ENCODE measurements at regions not wholly inside any gene's neighbourhood (a gene's known extent, or its start where the extent isn't known, plus 50 kb on each side); places are given as distances from the start of the nearest gene placed in this dataset.

DNA sequence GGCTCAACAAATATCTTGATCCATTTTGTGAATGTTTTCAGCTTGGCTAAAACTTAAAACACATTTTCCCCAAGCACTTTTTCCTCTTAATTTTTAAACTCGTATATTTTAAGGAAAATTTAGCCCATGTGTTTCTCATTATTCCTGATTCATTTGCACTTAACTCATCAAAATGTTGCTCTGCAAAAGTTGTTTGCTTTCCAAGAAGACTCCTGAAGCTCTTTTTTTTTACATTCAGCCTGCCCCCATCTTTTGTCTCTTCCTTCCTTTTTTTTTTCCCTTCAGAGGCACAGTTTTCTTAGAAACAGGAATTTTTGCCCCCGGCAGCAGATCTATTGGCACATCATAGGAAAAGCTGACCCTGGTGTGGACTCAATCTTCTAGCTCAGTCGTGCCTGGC, 155.0 kb upstream of the SALL1 start:
- no peaks in the 10 kb centered on the region for H3K36me3 Mint-ChIP-seq (ENCODE audit: insufficient read depth)
- no peaks in the 10 kb centered on the region for H3K9me3 Mint-ChIP-seq (ENCODE audit: low read depth)
- DNase-seq (ENCODE audit: low spot score, unreplicated experiment), result no peak
- H3K4me3 Mint-ChIP-seq (ENCODE audit: low read depth), result no peak overlapping the region
- no peaks in the 10 kb centered on the region for H3K4me1 Mint-ChIP-seq (ENCODE audit: low read depth)
- no peak overlapping the region for H3K27ac Mint-ChIP-seq
- no peak for TF ChIP-seq CTCF (IDR thresholded peaks at IDR 0.05; ENCODE audit: unreplicated experiment)
- H3K27me3 Mint-ChIP-seq, result peaks cover 37% of the 10 kb centered on the region

DNA sequence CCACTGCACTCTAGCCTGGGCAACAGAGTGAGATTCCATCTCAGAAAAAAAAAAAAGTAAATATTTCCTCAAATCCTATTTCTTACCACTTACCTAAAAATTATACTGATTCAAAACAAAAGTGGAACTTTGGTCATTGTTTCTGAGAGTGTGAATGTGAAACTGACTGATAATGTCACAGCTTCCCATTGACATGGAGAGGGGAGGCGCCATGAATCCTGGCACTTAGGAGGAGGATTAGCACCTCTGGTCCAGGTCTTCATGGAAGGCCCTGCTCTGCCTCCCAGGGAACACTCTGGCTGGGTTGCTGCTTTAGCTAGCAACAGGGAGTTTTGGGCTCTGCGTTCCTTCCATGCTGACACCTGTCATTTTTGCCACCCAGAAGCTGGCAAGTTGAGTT, 154.3 kb upstream of the SALL1 start:
- Mint-ChIP-seq H3K27me3 (peaks cover 37% of the 10 kb centered on the region), H3K27ac (no peak overlapping the region), H3K4me1 (ENCODE audit: low read depth) (no peaks in the 10 kb centered on the region), H3K9me3 (ENCODE audit: low read depth) (no peaks in the 10 kb centered on the region), H3K4me3 (ENCODE audit: low read depth) (no peak overlapping the region), H3K36me3 (ENCODE audit: insufficient read depth) (no peaks in the 10 kb centered on the region)
- no peak for TF ChIP-seq CTCF (IDR thresholded peaks at IDR 0.05; ENCODE audit: unreplicated experiment)
- no peak for DNase-seq (ENCODE audit: low spot score, unreplicated experiment)

DNA sequence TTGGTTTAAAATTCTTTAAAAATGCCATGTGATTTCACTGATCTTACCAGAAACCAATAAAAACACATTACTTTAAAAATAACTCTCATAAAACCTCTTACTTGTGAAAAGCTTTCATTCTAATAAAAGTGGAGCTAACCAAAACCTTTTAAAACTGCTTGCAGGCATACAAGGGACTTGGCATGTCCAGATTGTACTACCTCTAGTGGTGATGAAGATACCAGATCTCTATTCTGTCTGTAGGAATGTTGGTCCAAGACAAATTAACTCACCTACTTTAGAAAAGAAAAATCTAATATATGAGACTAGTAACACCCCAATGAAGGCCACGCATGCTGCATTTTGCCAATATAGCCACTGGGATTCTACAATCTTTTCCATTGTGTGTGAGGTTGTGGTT, 151.0 kb upstream of the SALL1 start:
- H3K9me3 Mint-ChIP-seq (ENCODE audit: low read depth), result peaks cover 4% of the 10 kb centered on the region
- no peaks in the 10 kb centered on the region for H3K4me1 Mint-ChIP-seq (ENCODE audit: low read depth)

DNA sequence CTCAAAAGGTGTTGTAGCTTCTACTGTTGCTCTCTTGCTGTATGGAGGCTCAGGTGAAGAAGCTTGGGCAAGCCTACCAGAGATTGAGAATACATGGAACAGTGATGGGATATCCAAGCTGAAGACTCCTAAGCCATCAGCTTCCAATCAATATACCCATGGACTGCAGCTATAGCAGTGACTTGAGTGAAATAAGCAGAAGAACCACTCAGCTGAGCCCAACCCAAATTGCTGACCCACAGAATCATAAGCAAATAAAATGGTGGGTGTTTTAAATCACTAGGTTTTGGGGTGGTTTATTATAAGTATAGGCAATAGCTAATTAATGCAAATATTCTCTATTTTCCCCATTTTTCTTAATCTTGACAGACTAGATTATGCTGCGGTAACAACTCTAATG, 147.7 kb upstream of the SALL1 start:
- no peak for TF ChIP-seq CTCF (IDR thresholded peaks at IDR 0.05; ENCODE audit: unreplicated experiment)
- H3K9me3 Mint-ChIP-seq (ENCODE audit: low read depth), result peaks cover 8% of the 10 kb centered on the region
- H3K4me3 Mint-ChIP-seq (ENCODE audit: low read depth), result no peak overlapping the region
- no peak overlapping the region for H3K27ac Mint-ChIP-seq
- no peak for DNase-seq (ENCODE audit: low spot score, unreplicated experiment)
- H3K27me3 Mint-ChIP-seq, result peaks cover 25% of the 10 kb centered on the region
- peaks cover 1% of the 10 kb centered on the region for H3K36me3 Mint-ChIP-seq (ENCODE audit: insufficient read depth)
- H3K4me1 Mint-ChIP-seq (ENCODE audit: low read depth), result no peaks in the 10 kb centered on the region

More for the DNA sequence above, 151.0 kb upstream of the SALL1 start:
- TF ChIP-seq CTCF (IDR thresholded peaks at IDR 0.05; ENCODE audit: unreplicated experiment), result no peak
- no peak overlapping the region for H3K4me3 Mint-ChIP-seq (ENCODE audit: low read depth)
- DNase-seq (ENCODE audit: low spot score, unreplicated experiment), result no peak
- H3K27me3 Mint-ChIP-seq, result peaks cover 25% of the 10 kb centered on the region
- H3K36me3 Mint-ChIP-seq (ENCODE audit: insufficient read depth), result no peaks in the 10 kb centered on the region
- H3K27ac Mint-ChIP-seq, result no peak overlapping the region

DNA sequence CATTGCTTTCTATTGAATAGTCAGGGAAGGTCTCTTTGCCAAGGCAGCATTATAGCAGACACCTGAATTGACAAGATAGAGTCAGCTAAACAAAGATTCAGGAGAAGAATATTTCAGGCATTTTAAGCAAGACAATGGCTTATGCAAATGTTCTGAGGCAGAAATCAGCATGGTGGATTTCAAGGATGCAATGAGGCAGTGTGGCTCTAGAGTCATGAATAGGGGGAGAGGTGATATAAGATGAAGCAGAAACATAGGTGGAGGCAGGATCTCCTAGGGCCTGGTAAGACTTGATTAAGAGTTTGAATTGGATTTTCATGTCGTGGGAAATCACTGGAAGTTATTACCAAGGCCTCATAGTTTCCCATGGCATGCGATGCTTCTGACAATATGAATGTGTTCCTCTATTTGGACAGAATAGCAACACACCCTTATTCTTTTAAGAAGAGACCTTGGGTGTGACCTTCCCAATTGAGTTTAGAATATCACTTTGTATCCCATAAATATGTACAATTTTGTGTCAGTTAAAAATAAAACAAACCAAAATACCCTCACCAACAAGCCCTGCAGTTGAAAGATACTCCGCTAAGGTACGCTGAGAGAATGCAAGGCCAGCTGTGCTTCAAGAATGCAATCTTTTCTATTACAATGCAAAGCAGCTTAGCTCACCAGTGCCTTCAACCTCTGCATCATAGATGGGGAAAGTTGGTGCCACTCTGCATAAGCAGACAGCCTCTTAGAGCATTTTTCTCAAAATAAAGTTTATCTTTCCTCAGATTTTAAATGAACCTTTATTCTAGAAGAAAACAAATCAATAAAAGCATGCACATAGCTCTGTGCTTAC, 139.6 kb upstream of the SALL1 start:
- H3K36me3 Mint-ChIP-seq (ENCODE audit: insufficient read depth), result peaks cover 1% of the 10 kb centered on the region
- H3K4me1 Mint-ChIP-seq (ENCODE audit: low read depth), result no peaks in the 10 kb centered on the region
- H3K27ac Mint-ChIP-seq, result no peak overlapping the region
- no peak for TF ChIP-seq CTCF (IDR thresholded peaks at IDR 0.05; ENCODE audit: unreplicated experiment)
- DNase-seq (ENCODE audit: low spot score, unreplicated experiment), result no peak
- H3K9me3 Mint-ChIP-seq (ENCODE audit: low read depth), result peaks cover 5% of the 10 kb centered on the region
- peaks cover 42% of the 10 kb centered on the region for H3K27me3 Mint-ChIP-seq
- H3K4me3 Mint-ChIP-seq (ENCODE audit: low read depth), result no peak overlapping the region
